ENCODE measurements at regions not wholly inside any gene's neighbourhood (a gene's known extent, or its start where the extent isn't known, plus 50 kb on each side); places are given as distances from the start of the nearest gene placed in this dataset.

GRCh38 chr6:128648022-128648598 lies 127.7 kb upstream of the PTPRK start:
- DNase-seq (ENCODE audit: extremely low spot score): no peak
- ChIA-PET CTCF (interaction anchor here (0.9 kb wide), 1 partner anchor 40 kb away, joined by 3 read pairs; no protein-coding TSS in a partner anchor), POLR2A (no interaction called here)
- TF ChIP-seq, protein P1, sequence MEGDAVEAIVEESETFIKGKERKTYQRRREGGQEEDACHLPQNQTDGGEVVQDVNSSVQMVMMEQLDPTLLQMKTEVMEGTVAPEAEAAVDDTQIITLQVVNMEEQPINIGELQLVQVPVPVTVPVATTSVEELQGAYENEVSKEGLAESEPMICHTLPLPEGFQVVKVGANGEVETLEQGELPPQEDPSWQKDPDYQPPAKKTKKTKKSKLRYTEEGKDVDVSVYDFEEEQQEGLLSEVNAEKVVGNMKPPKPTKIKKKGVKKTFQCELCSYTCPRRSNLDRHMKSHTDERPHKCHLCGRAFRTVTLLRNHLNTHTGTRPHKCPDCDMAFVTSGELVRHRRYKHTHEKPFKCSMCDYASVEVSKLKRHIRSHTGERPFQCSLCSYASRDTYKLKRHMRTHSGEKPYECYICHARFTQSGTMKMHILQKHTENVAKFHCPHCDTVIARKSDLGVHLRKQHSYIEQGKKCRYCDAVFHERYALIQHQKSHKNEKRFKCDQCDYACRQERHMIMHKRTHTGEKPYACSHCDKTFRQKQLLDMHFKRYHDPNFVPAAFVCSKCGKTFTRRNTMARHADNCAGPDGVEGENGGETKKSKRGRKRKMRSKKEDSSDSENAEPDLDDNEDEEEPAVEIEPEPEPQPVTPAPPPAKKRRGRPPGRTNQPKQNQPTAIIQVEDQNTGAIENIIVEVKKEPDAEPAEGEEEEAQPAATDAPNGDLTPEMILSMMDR (IDR thresholded peaks at IDR 0.05; ENCODE audit: control extremely low read depth, extremely low read depth, low read depth, missing control alignments): no peak

GRCh38 chr6:128642132-128642531 lies 121.7 kb upstream of the PTPRK start:
- DNase-seq (ENCODE audit: extremely low spot score): no peak
- POLR2A ChIA-PET: no interaction called here
- TF ChIP-seq, protein P1 (IDR thresholded peaks at IDR 0.05; ENCODE audit: control extremely low read depth, extremely low read depth, low read depth, missing control alignments): no peak
- CTCF ChIA-PET: no interaction called here

GRCh38 chr6:128641703-128642102 lies 121.3 kb upstream of the PTPRK start:
- POLR2A ChIA-PET: no interaction called here
- TF ChIP-seq, protein P1 (IDR thresholded peaks at IDR 0.05; ENCODE audit: control extremely low read depth, extremely low read depth, low read depth, missing control alignments): no peak
- no peak for DNase-seq (ENCODE audit: extremely low spot score)
- CTCF ChIA-PET: no interaction called here

- TF ChIP-seq, protein P1 (IDR thresholded peaks at IDR 0.05; ENCODE audit: control extremely low read depth, extremely low read depth, low read depth, missing control alignments): no peak
- ChIA-PET POLR2A (no interaction called here), CTCF (no interaction called here)
- DNase-seq (ENCODE audit: extremely low spot score): no peak
Measured at GRCh38 chr6:128638817-128639216, 118.4 kb upstream of the PTPRK start.

GRCh38 chr6:128635219-128635618 lies 114.8 kb upstream of the PTPRK start:
- TF ChIP-seq, protein P1 (IDR thresholded peaks at IDR 0.05; ENCODE audit: control extremely low read depth, extremely low read depth, low read depth, missing control alignments): no peak
- ChIA-PET POLR2A (no interaction called here), CTCF (no interaction called here)
- no peak for DNase-seq (ENCODE audit: extremely low spot score)

DNA sequence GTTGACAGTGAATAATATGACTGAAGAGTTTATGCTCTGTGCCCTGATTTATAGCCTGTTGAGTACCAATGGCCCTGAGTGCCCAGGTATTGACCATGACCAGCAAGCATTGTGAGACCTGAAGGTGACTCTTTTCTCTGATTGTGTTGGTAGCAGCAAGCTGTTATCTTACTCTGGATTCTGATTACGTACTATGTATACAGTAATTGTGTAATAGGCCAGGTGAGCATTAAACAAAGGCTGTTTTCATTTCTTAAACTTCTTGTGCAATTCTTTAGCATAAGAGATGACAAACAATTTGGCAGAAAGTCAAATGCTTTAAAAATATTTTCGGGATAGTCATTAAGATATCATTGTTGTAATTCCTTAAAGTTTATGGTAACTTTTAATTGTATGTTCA lies 111.7 kb upstream of the PTPRK start:
- no peak for DNase-seq (ENCODE audit: extremely low spot score)
- CTCF ChIA-PET: interaction anchor here (1.2 kb wide), 1 partner anchor 18 kb away, joined by 4 read pairs; no protein-coding TSS in a partner anchor
- POLR2A ChIA-PET: no interaction called here
- TF ChIP-seq, protein P1 (IDR thresholded peaks at IDR 0.05; ENCODE audit: control extremely low read depth, extremely low read depth, low read depth, missing control alignments): no peak
